Ishikawa (cell line): ENCODE measurements at regions not wholly inside any gene's neighbourhood (a gene's known extent, or its start where the extent isn't known, plus 50 kb on each side); places are given as distances from the start of the nearest gene placed in this dataset.

Source experiments
- EP300 ChIP-seq: IDR thresholded peaks from 2 replicates; pipeline ENCODE4 v1.6.1; 2012; ENCODE audit warnings: borderline replicate concordance
- TCF12 ChIP-seq: IDR thresholded peaks from 2 replicates; pipeline ENCODE4 v1.6.1; 2012; ENCODE audit warnings: low read depth

DNA sequence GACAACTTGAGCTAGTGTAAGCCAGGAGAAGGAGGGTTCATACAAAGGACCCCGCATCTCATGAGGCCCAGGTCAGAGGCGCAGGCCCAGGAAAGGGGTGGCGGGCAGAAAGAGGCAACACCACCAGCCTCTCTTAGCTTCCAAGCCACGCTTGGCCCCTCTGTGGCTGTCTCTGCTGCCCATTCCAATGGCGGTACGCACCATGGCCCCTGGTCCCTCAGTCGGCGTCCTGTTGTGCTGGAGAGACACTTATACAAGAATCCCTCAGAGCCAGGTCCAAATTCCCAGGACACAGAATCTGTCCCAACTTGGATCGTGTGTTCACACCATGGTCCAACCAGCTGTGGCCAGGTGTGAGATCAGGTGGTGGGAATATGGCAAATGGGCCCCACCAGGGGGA lies 127.0 kb upstream of the CDH4 start:
- no peak for TF ChIP-seq TCF12
- TF ChIP-seq EP300: no peak
